ENCODE measurements at regions not wholly inside any gene's neighbourhood (a gene's known extent, or its start where the extent isn't known, plus 50 kb on each side); places are given as distances from the start of the nearest gene placed in this dataset.

GRCh38 chr3:178260887-178261565 lies 275.2 kb upstream of the KCNMB2 start:
- peaks cover 0 to 2% (median 0%) of the 10 kb centered on the region in 3 donors for H3K9me3 Mint-ChIP-seq
- no peak overlapping the region for H3K4me3 Mint-ChIP-seq
- no peak overlapping the region for H3K27ac Mint-ChIP-seq
- H3K27me3 Mint-ChIP-seq: no peaks in the 10 kb centered on the region
- peaks cover 0 to 2% (median 0%) of the 10 kb centered on the region in 3 donors for H3K4me1 Mint-ChIP-seq
- H3K36me3 Mint-ChIP-seq: no peaks in the 10 kb centered on the region

GRCh38 chr3:178263236-178263916 lies 272.9 kb upstream of the KCNMB2 start:
- Mint-ChIP-seq H3K4me1 (peaks cover 0 to 2% (median 0%) of the 10 kb centered on the region in 3 donors), H3K27ac (no peak overlapping the region), H3K4me3 (no peak overlapping the region), H3K27me3 (no peaks in the 10 kb centered on the region), H3K9me3 (peaks cover 0 to 2% (median 0%) of the 10 kb centered on the region in 3 donors), H3K36me3 (no peaks in the 10 kb centered on the region)

GRCh38 chr3:178267158-178267844 lies 268.9 kb upstream of the KCNMB2 start:
- Mint-ChIP-seq H3K27ac (peak overlapping the region in 1 of 3 donors; percentile 27), H3K9me3 (peaks cover 0 to 2% (median 0%) of the 10 kb centered on the region in 3 donors), H3K36me3 (no peaks in the 10 kb centered on the region), H3K4me1 (peaks cover 0 to 2% (median 0%) of the 10 kb centered on the region in 3 donors), H3K4me3 (no peak overlapping the region), H3K27me3 (no peaks in the 10 kb centered on the region)

GRCh38 chr3:178270838-178271237 lies 265.4 kb upstream of the KCNMB2 start:
- Mint-ChIP-seq H3K36me3 (no peaks in the 10 kb centered on the region), H3K4me3 (no peak overlapping the region), H3K27ac (no peak overlapping the region), H3K27me3 (no peaks in the 10 kb centered on the region), H3K9me3 (peaks cover 0 to 2% (median 0%) of the 10 kb centered on the region in 3 donors), H3K4me1 (no peaks in the 10 kb centered on the region)

- Mint-ChIP-seq H3K4me3 (no peak overlapping the region), H3K27ac (no peak overlapping the region), H3K9me3 (peaks cover 0 to 2% (median 0%) of the 10 kb centered on the region in 3 donors), H3K27me3 (no peaks in the 10 kb centered on the region), H3K36me3 (no peaks in the 10 kb centered on the region), H3K4me1 (no peaks in the 10 kb centered on the region)
Observed at GRCh38 chr3:178271740-178272387, 264.4 kb upstream of the KCNMB2 start.

- Mint-ChIP-seq H3K27ac (no peak overlapping the region), H3K9me3 (peaks cover 0 to 3% (median 2%) of the 10 kb centered on the region in 3 donors), H3K27me3 (no peaks in the 10 kb centered on the region), H3K4me1 (no peaks in the 10 kb centered on the region), H3K4me3 (no peak overlapping the region), H3K36me3 (no peaks in the 10 kb centered on the region)
Observed at GRCh38 chr3:178272841-178273240, 263.4 kb upstream of the KCNMB2 start.

GRCh38 chr3:178274711-178275110 lies 261.5 kb upstream of the KCNMB2 start:
- no peak overlapping the region for H3K27ac Mint-ChIP-seq

GRCh38 chr3:178275311-178275710 lies 260.9 kb upstream of the KCNMB2 start:
- H3K9me3 Mint-ChIP-seq: peaks cover 1 to 18% (median 2%) of the 10 kb centered on the region in 3 donors
- H3K36me3 Mint-ChIP-seq: peaks cover 2% of the 10 kb centered on the region
- H3K4me3 Mint-ChIP-seq: no peak overlapping the region
- H3K27me3 Mint-ChIP-seq: no peaks in the 10 kb centered on the region
- no peak overlapping the region for H3K27ac Mint-ChIP-seq
- no peaks in the 10 kb centered on the region for H3K4me1 Mint-ChIP-seq

More at GRCh38 chr3:178274711-178275110, 261.5 kb upstream of the KCNMB2 start:
- Mint-ChIP-seq H3K4me1 (no peaks in the 10 kb centered on the region), H3K4me3 (no peak overlapping the region), H3K9me3 (peaks cover 1 to 16% (median 2%) of the 10 kb centered on the region in 3 donors), H3K27me3 (no peaks in the 10 kb centered on the region), H3K36me3 (peaks cover under 1% of the 10 kb centered on the region)

GRCh38 chr3:178275793-178276192 lies 260.4 kb upstream of the KCNMB2 start:
- H3K4me1 Mint-ChIP-seq: no peaks in the 10 kb centered on the region
- H3K27me3 Mint-ChIP-seq: no peaks in the 10 kb centered on the region
- H3K4me3 Mint-ChIP-seq: no peak overlapping the region
- no peak overlapping the region for H3K27ac Mint-ChIP-seq
- H3K36me3 Mint-ChIP-seq: peaks cover 2% of the 10 kb centered on the region
- H3K9me3 Mint-ChIP-seq: peaks cover 1 to 18% (median 2%) of the 10 kb centered on the region in 3 donors

GRCh38 chr3:178277605-178278004 lies 258.6 kb upstream of the KCNMB2 start:
- Mint-ChIP-seq H3K9me3 (peaks cover 2 to 25% (median 3%) of the 10 kb centered on the region in 3 donors), H3K27ac (no peak overlapping the region), H3K4me3 (no peak overlapping the region), H3K36me3 (peaks cover 2% of the 10 kb centered on the region), H3K4me1 (no peaks in the 10 kb centered on the region), H3K27me3 (no peaks in the 10 kb centered on the region)

- Mint-ChIP-seq H3K4me3 (no peak overlapping the region), H3K27me3 (no peaks in the 10 kb centered on the region), H3K9me3 (peaks cover 7 to 24% (median 8%) of the 10 kb centered on the region in 3 donors), H3K4me1 (no peaks in the 10 kb centered on the region), H3K27ac (no peak overlapping the region), H3K36me3 (peaks cover 4% of the 10 kb centered on the region)
Observed at GRCh38 chr3:178283561-178283960, 252.7 kb upstream of the KCNMB2 start.

GRCh38 chr3:178284181-178284580 lies 252.1 kb upstream of the KCNMB2 start:
- peaks cover 7 to 24% (median 8%) of the 10 kb centered on the region in 3 donors for H3K9me3 Mint-ChIP-seq
- peaks cover 4% of the 10 kb centered on the region for H3K36me3 Mint-ChIP-seq
- H3K27ac Mint-ChIP-seq: no peak overlapping the region
- H3K27me3 Mint-ChIP-seq: no peaks in the 10 kb centered on the region
- no peaks in the 10 kb centered on the region for H3K4me1 Mint-ChIP-seq
- no peak overlapping the region for H3K4me3 Mint-ChIP-seq

- Mint-ChIP-seq H3K4me3 (no peak overlapping the region), H3K9me3 (peaks cover 2 to 10% (median 7%) of the 10 kb centered on the region in 3 donors), H3K36me3 (no peaks in the 10 kb centered on the region), H3K4me1 (no peaks in the 10 kb centered on the region), H3K27ac (no peak overlapping the region), H3K27me3 (no peaks in the 10 kb centered on the region)
Observed at GRCh38 chr3:178288074-178288473, 248.2 kb upstream of the KCNMB2 start.

- Mint-ChIP-seq H3K27ac (no peak overlapping the region), H3K36me3 (no peaks in the 10 kb centered on the region), H3K4me3 (no peak overlapping the region), H3K9me3 (peaks cover 2 to 10% (median 7%) of the 10 kb centered on the region in 3 donors), H3K4me1 (no peaks in the 10 kb centered on the region), H3K27me3 (no peaks in the 10 kb centered on the region)
Observed at GRCh38 chr3:178289544-178290160, 246.6 kb upstream of the KCNMB2 start.

All from IgD-negative memory B cell (primary cell).